OCI-M1 (cell line): ENCODE measurements at regions not wholly inside any gene's neighbourhood (a gene's known extent, or its start where the extent isn't known, plus 50 kb on each side); places are given as distances from the start of the nearest gene placed in this dataset.

Source experiments
- DNase-seq: peaks from one replicate; lab custom pipeline; 2025; lab: John Stamatoyannopoulos, UW

GRCh38 chr17:79220201-79220712 is 145.6 kb downstream of the ENGASE start:
- DNase-seq, result no peak

GRCh38 chr17:79219208-79219935 is 144.7 kb downstream of the ENGASE start:
- no peak for DNase-seq

GRCh38 chr17:79218825-79219200 is 144.2 kb downstream of the ENGASE start:
- DNase-seq, result no peak

GRCh38 chr17:79218175-79218824 is 143.7 kb downstream of the ENGASE start:
- no peak for DNase-seq

- DNase-seq, result no peak
Observed at GRCh38 chr17:79217473-79218135, 143.0 kb downstream of the ENGASE start.

GRCh38 chr17:79216826-79217225 is 142.2 kb downstream of the ENGASE start:
- DNase-seq, result no peak

GRCh38 chr17:79216391-79216790 is 141.8 kb downstream of the ENGASE start:
- no peak for DNase-seq

- DNase-seq, result no peak
Observed at GRCh38 chr17:79215631-79216030, 141.0 kb downstream of the ENGASE start.

- DNase-seq, result no peak
Observed at GRCh38 chr17:79214940-79215604, 140.4 kb downstream of the ENGASE start.

- no peak for DNase-seq
Observed at GRCh38 chr17:79214459-79214858, 139.8 kb downstream of the ENGASE start.

GRCh38 chr17:79213305-79213704 is 138.7 kb downstream of the ENGASE start:
- DNase-seq, result no peak

GRCh38 chr17:79212149-79213087 is 137.8 kb downstream of the ENGASE start:
- DNase-seq, result no peak

GRCh38 chr17:79211061-79211770 is 136.6 kb downstream of the ENGASE start:
- no peak for DNase-seq

GRCh38 chr17:79210638-79211037 is 136.0 kb downstream of the ENGASE start:
- DNase-seq, result no peak

- DNase-seq, result no peak
Observed at GRCh38 chr17:79207960-79208359, 133.3 kb downstream of the ENGASE start.

GRCh38 chr17:79205688-79206205 is 131.1 kb downstream of the ENGASE start:
- no peak for DNase-seq

GRCh38 chr17:79204261-79204660 is 129.6 kb downstream of the ENGASE start:
- DNase-seq, result no peak

GRCh38 chr17:79203657-79204056 is 129.0 kb downstream of the ENGASE start:
- DNase-seq, result no peak

GRCh38 chr17:79203016-79203415 is 128.4 kb downstream of the ENGASE start:
- DNase-seq, result no peak

- no peak for DNase-seq
Observed at GRCh38 chr17:79202480-79202879, 127.9 kb downstream of the ENGASE start.
